Central memory CD8-positive, alpha-beta T cell (primary cell): ENCODE measurements at regions not wholly inside any gene's neighbourhood (a gene's known extent, or its start where the extent isn't known, plus 50 kb on each side); places are given as distances from the start of the nearest gene placed in this dataset.
"Not testable (repeated sequence)": the region's sequence is repeated elsewhere in the genome, so short reads cannot be mapped to it uniquely, and the experiment has no call there.

Source experiments
- ATAC-seq: fragments of 150-1000 bp; cut with Tn5 transposase; replicated peaks from 2 replicates; pipeline ENCODE4 v1.10.0; 2022; ENCODE audit warnings: mild to moderate bottlenecking, moderate FRiP score, moderate number of reproducible peaks; ENCODE audit not compliant: poor library complexity, severe bottlenecking; ENCODE audit errors: extremely low read depth
- DNase-seq, 2 donors: peaks; one replicate each; pipeline ENCODE4 v3.0.0; 2021; ENCODE audit warnings: low spot score in 2 of 2
- H3K27ac Mint-ChIP-seq: one replicate; pipeline ENCODE4 v1.8.0; 2022; ENCODE audit warnings: low read depth, mild to moderate bottlenecking, moderate library complexity, mixed read lengths
- H3K27me3 Mint-ChIP-seq: one replicate; pipeline ENCODE4 v1.8.0; 2022; ENCODE audit warnings: mixed read lengths
- H3K36me3 Mint-ChIP-seq: one replicate; pipeline ENCODE4 v1.8.0; 2022; ENCODE audit warnings: mild to moderate bottlenecking, moderate library complexity, mixed read lengths; ENCODE audit not compliant: insufficient read depth
- H3K4me1 Mint-ChIP-seq: one replicate; pipeline ENCODE4 v1.8.0; 2022; ENCODE audit warnings: mixed read lengths
- H3K4me3 Mint-ChIP-seq: one replicate; pipeline ENCODE4 v1.8.0; 2022; ENCODE audit warnings: mild to moderate bottlenecking, moderate library complexity, mixed read lengths
- H3K9me3 Mint-ChIP-seq: one replicate; pipeline ENCODE4 v1.8.0; 2022; ENCODE audit warnings: mixed read lengths

DNA sequence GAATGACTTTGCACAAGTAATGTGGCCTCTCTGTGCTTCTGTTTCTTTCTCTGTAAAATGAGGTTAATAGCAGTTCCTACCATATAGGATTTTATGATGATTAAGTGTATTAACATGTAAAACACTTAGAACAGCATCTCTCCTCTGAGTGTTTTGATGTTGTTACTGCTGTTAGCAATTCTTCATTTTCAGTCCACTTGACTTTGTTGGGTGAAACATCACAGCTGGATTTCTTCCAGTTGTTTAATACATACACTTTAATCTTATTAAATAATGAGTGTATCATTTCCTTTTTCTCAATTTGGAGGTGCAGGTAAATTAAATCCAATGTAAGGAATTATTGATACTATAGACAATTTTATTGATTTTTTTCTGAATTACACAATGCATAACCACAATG is 113.6 kb downstream of the KDR start:
- DNase-seq: no peak
- peaks cover 23% of the 10 kb centered on the region for H3K9me3 Mint-ChIP-seq
- H3K4me3 Mint-ChIP-seq: no peak overlapping the region
- H3K27ac Mint-ChIP-seq: no peak overlapping the region
- ATAC-seq: no peak
- H3K4me1 Mint-ChIP-seq: no peaks in the 10 kb centered on the region
- no peaks in the 10 kb centered on the region for H3K27me3 Mint-ChIP-seq
- no peaks in the 10 kb centered on the region for H3K36me3 Mint-ChIP-seq

DNA sequence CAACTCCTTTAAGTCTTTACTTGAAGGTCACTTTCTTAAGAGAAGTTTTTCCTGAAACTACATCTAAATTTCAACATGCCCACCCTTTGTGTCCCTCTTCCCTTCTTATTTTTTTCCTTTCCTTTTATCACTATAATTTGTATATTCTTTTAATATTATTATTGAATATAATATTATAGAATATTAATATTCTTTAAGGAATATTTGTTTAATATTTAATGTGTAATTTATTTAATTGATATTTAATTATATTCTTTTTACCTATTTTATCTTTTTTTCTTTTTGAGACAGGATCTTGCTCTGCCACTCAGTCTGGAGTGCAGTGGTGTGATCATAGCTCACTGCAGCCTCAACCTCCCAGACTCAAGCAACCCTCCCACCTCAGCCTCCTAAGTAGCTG is 114.8 kb downstream of the KDR start:
- Mint-ChIP-seq H3K27ac (no peak overlapping the region), H3K4me3 (no peak overlapping the region), H3K4me1 (no peaks in the 10 kb centered on the region), H3K9me3 (peaks cover 26% of the 10 kb centered on the region), H3K36me3 (no peaks in the 10 kb centered on the region), H3K27me3 (no peaks in the 10 kb centered on the region)
- ATAC-seq (no peak), DNase-seq (no peak)

DNA sequence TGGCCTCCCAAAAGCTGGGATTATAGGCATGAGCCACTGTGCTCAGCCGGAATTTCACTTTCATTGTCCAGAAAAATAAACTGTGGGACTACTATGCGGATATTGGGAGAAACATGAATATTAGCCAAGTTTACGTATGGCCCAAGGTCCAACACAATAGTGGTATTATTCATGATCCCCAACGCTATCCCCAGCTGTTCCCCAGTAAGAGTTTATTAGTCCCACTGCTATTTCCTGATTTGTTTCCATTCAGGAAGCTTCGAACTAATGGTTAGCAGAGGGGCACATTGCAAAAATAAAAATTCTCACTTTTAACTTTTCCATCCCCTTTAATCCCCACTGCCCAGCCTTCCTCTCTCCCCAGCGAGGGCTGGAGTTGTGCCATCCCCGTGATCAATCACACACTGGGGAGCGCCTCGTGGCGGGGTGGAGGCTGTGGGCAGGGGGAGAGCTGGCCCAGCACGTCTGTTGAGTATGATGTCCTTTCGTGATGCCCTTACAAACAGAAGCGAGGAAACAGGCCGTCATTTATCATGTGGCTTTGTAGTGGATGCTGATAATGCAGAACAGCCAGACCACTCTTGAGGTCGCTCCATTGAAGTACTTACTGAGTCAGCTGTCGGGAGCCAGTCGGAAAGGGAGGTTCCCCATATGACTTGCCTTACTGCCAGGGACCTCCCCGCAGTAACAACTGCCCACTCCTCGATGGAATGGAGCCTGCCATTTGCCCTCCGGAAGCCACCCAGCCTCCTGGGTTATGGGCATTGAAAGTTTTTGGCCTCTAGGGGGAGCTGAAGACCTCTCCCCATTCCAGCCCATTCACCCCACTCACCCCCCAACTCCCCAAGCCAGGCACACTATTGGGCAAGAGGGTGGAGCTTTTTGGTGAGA is 117.0 kb downstream of the KDR start:
- no peak for ATAC-seq
- H3K27me3 Mint-ChIP-seq: no peaks in the 10 kb centered on the region
- no peak overlapping the region for H3K4me3 Mint-ChIP-seq
- H3K27ac Mint-ChIP-seq: no peak overlapping the region
- H3K4me1 Mint-ChIP-seq: no peaks in the 10 kb centered on the region
- no peak for DNase-seq
- peaks cover 22% of the 10 kb centered on the region for H3K9me3 Mint-ChIP-seq
- no peaks in the 10 kb centered on the region for H3K36me3 Mint-ChIP-seq

DNA sequence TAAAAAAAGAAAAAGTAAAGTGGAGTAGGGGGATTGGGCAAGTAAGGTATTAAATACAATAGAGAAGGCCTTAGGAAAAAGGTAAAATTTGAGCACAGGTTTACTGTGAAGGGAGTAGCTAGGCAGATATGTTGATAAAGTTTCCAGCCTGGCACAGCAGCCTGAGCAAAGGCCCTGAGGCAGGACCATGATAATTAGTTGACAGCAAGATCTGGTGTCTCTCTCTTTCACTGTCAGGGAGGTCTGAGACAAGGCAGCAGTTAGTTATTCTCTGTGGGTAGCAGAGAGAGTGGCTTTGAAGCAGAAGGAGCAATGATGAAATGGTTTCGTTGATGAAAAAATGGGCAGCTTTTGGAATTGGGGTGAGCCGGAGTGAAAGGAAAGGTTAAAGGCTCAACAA is 119.5 kb downstream of the KDR start:
- H3K4me3 Mint-ChIP-seq: no peak overlapping the region
- H3K4me1 Mint-ChIP-seq: no peaks in the 10 kb centered on the region
- DNase-seq: no peak
- H3K9me3 Mint-ChIP-seq: peaks cover 22% of the 10 kb centered on the region
- H3K27me3 Mint-ChIP-seq: no peaks in the 10 kb centered on the region
- no peak overlapping the region for H3K27ac Mint-ChIP-seq
- H3K36me3 Mint-ChIP-seq: no peaks in the 10 kb centered on the region
- no peak for ATAC-seq

DNA sequence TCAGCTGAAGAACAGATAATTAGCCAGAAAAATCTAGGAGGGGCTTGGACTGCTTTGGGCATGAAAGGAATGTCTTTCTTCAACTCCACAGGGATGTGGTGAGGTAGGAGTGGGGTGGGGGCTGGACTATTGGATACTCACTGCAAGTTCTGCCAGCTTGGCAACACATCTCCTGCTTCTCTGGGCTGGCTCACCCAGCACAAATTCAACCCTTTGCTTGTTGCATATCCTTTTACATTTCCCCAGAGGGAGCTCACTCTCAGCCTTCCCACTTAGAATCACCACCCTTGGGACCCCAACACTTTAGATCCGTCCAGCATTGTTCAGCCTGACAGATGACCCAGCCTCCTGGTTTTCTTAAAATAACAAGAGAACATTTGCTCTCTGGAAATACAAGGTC is 120.6 kb downstream of the KDR start:
- Mint-ChIP-seq H3K36me3 (no peaks in the 10 kb centered on the region), H3K27ac (no peak overlapping the region), H3K27me3 (no peaks in the 10 kb centered on the region), H3K9me3 (peaks cover 14% of the 10 kb centered on the region), H3K4me1 (no peaks in the 10 kb centered on the region), H3K4me3 (no peak overlapping the region)
- DNase-seq (no peak), ATAC-seq (no peak)

DNA sequence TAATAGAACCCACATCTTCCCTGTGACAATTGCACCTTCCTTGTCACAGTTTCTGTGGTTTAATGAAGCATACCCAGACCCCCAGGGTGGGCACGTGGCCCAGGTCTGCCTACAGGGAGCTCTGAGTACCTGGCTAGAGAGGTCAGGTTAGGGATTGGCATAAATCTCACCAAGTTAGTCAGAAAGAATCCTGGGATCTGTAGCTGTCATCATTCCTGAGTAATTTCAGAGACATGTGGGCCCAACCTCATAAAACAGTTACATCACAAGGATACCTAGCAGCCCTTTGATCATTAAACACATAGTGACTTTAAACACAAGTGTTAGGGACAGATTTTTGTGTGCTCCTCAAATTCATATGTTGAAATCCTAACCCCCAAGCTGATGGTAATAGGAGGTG is 123.0 kb downstream of the KDR start:
- H3K9me3 Mint-ChIP-seq: peaks cover 7% of the 10 kb centered on the region
- no peak for DNase-seq
- no peak overlapping the region for H3K27ac Mint-ChIP-seq
- no peak overlapping the region for H3K4me3 Mint-ChIP-seq
- ATAC-seq: no peak
- H3K4me1 Mint-ChIP-seq: no peaks in the 10 kb centered on the region
- H3K36me3 Mint-ChIP-seq: no peaks in the 10 kb centered on the region
- no peaks in the 10 kb centered on the region for H3K27me3 Mint-ChIP-seq

DNA sequence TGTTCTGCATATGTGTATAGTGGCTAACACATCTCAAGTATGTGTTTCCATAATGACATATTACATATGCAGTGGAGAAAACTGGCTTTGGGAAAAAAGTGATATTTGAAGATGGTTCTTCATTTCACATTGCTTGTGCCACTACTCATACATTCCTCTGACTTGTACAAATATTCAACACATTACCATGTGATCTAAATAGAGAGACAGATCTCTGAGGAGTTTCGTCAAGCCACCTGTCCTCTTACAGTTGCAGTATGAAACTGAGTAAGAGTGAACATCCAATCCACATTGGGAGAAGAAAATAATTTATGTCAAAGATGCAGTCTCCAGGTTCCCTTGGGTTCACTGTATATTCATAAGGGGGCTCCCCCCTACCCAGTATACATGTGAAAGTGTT is 123.9 kb downstream of the KDR start:
- H3K9me3 Mint-ChIP-seq: peaks cover 4% of the 10 kb centered on the region
- H3K27me3 Mint-ChIP-seq: no peaks in the 10 kb centered on the region
- no peaks in the 10 kb centered on the region for H3K36me3 Mint-ChIP-seq
- no peak overlapping the region for H3K4me3 Mint-ChIP-seq
- DNase-seq (no peak), ATAC-seq (no peak)
- no peak overlapping the region for H3K27ac Mint-ChIP-seq
- H3K4me1 Mint-ChIP-seq: no peaks in the 10 kb centered on the region

DNA sequence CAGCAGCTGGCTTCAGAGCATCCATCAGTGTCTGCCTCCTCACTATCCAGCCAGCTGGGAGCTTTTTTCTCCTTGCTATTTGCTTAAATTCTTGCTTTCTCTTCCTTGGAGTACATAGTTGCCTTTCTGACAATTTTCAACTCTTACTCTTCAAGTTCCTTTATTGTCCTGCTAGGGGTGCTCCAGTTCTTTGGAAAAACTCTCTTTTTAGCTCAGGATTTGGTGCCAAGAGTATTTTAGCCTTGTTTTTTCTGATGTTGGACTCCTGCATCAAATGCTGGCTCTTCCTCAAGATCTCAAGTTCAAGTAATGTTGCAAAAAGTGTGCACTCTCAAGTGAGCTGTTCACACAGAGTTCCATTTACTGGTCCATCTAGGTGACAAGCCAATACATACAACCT is 126.4 kb downstream of the KDR start:
- H3K27me3 Mint-ChIP-seq: no peaks in the 10 kb centered on the region
- DNase-seq (no peak), ATAC-seq (no peak)
- no peaks in the 10 kb centered on the region for H3K36me3 Mint-ChIP-seq
- no peaks in the 10 kb centered on the region for H3K9me3 Mint-ChIP-seq
- H3K4me3 Mint-ChIP-seq: no peak overlapping the region
- H3K4me1 Mint-ChIP-seq: no peaks in the 10 kb centered on the region
- no peak overlapping the region for H3K27ac Mint-ChIP-seq

DNA sequence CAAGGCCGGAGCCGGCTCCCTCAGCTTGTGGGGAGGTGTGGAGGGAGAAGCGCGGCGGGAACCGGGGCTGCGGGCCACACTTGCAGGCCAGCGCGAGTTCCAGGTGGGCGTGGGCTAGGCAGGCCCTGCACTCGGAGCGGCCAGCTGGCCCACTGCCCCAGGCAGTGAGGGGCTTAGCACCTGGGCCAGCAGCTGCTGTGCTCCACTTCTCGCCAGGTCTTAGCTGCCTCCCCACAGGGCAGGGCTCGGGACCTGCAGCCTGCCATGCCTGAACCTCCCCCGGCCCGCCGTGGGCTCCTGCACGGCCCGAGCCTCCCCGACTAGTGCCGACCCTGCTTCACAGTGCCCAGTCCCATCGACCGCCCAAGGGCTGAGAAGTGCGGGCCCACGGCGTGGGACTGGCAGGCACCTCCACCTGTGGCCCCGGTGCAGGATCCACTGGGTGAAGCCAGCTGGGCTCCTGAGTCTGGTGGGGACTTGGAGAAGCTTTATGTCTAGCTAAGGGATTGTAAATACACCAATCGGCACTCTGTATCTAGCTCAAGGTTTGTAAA is 131.8 kb downstream of the KDR start:
- not testable (repeated sequence) for ATAC-seq, H3K4me1 Mint-ChIP-seq, H3K4me3 Mint-ChIP-seq, DNase-seq, H3K27ac Mint-ChIP-seq, H3K36me3 Mint-ChIP-seq, H3K27me3 Mint-ChIP-seq
- H3K9me3 Mint-ChIP-seq: peaks cover 10% of the 10 kb centered on the region

DNA sequence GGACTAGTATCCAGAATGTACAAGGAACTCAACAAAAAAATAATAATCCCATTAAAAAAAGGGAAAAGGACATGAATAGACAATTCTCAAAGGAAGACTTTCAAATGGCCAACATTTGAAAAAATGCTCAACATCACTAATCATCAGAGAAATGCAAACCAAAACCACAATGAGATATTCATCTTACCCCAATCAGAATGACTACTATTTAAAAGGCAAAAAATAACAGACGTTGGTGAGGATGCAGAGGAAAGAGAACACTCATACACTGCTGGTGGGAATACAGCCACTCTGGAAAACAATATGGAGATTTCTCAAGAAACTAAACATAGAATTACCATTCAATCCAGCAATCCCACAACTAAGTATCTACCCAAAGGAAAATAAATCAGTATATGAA is 133.1 kb downstream of the KDR start:
- no peak for ATAC-seq
- Mint-ChIP-seq H3K4me3 (no peak overlapping the region), H3K27ac (no peak overlapping the region), H3K9me3 (peaks cover 22% of the 10 kb centered on the region), H3K36me3 (no peaks in the 10 kb centered on the region), H3K27me3 (no peaks in the 10 kb centered on the region), H3K4me1 (no peaks in the 10 kb centered on the region)
- DNase-seq: no peak

DNA sequence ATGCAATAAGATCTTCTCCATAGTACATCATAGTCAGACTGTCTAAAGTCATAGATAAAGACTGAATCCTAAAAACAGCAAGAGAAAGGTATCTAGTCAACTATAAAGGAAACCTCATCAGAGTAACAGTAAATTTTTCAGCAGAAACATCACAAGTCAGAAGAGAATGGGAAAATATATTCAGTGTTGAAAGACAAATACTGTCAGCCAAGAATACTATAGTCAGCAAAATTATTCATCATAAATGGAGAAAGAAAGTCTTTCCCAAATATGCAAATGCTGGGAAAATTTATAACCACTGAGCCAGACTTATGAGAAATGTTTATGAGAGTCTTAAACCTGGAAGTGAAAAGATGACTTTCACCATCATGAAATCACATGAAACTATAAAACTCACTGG is 136.7 kb downstream of the KDR start:
- Mint-ChIP-seq H3K4me1 (no peaks in the 10 kb centered on the region), H3K36me3 (no peaks in the 10 kb centered on the region), H3K27me3 (no peaks in the 10 kb centered on the region), H3K4me3 (no peak overlapping the region), H3K9me3 (peaks cover 30% of the 10 kb centered on the region), H3K27ac (no peak overlapping the region)
- DNase-seq (no peak), ATAC-seq (no peak)

DNA sequence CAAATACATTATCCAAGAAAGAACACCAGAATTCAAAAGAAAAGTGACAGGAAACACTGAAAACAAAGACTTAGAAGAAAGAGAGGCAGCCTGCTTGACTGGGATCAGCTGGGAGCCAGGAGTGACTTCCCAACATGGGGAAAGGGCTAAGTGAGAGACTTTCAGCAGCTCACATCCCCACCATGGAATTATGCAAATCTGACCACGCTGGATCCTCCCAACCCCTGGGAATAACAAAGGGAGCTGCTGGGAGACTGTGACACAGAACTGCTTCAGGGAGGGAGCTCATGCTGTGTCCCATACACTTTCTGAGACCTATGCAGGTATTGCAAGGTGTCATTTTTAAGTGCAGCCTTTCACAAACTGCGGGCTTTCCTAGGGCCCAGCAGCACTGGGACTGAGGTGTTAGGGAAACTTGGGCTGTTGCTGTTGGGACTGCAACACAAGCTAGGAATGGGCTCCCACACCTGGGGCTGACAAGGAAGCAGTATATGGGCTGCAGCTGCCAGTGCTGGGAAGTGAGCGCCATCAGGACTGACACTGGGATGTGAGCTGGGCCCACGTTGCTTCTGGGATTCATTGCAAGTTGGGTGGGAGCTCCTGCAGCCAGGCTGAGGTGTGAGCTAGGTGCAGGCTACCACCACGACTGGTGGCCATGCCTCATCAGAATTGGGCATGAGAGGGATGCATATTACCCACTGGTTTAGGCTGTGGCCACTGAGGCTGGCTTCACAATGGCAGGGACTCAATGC is 139.1 kb downstream of the KDR start:
- H3K4me3 Mint-ChIP-seq: no peak overlapping the region
- DNase-seq (no peak), ATAC-seq (no peak)
- no peak overlapping the region for H3K27ac Mint-ChIP-seq
- H3K4me1 Mint-ChIP-seq: no peaks in the 10 kb centered on the region
- H3K9me3 Mint-ChIP-seq: peaks cover 30% of the 10 kb centered on the region
- no peaks in the 10 kb centered on the region for H3K27me3 Mint-ChIP-seq
- H3K36me3 Mint-ChIP-seq: no peaks in the 10 kb centered on the region

DNA sequence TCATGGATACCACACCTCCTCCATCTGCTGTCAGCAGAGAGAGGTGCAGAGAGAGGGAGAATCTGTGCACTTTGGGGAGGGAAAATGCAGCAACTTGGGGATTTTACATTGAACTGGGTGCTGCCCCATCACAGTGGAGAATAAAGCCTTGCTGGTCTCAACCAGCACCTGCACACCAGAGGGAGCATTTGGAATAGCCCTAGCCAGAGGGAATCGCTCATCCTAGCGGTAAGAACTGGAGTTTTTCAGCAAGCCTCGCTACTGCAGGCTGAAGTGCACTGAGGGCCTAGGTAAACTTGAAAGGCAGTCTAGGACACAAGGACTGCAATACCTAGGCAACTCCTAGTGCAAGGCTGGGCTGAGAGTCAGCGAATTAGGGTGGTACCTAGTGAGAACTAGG is 148.7 kb downstream of the KDR start:
- H3K36me3 Mint-ChIP-seq: no peaks in the 10 kb centered on the region
- H3K27me3 Mint-ChIP-seq: no peaks in the 10 kb centered on the region
- no peak overlapping the region for H3K27ac Mint-ChIP-seq
- ATAC-seq (no peak), DNase-seq (no peak)
- H3K9me3 Mint-ChIP-seq: no peaks in the 10 kb centered on the region
- no peak overlapping the region for H3K4me3 Mint-ChIP-seq
- H3K4me1 Mint-ChIP-seq: no peaks in the 10 kb centered on the region
